IMR-90 (cell line): ENCODE measurements at regions not wholly inside any gene's neighbourhood (a gene's known extent, or its start where the extent isn't known, plus 50 kb on each side); places are given as distances from the start of the nearest gene placed in this dataset.

Source experiments
- ATAC-seq: fragments of 200-7000 bp; cut with Tn5 transposase; 2 replicates; pipeline ENCODE4 v1.9.1; 2020; ENCODE audit warnings: low read depth, mild to moderate bottlenecking, moderate library complexity
- BruUV-seq: library from RNA; stranded (reverse); fragments of 400-500 nt; replicated peaks from 2 replicates; lab custom pipeline; 2021; lab: Mats Ljungman, UMichigan
- CTCF ChIA-PET: fragments of 300-600 bp; formaldehyde crosslinking; extraction: SDS; loops from one replicate; lab custom pipeline; 2021; ENCODE audit warnings: antibody characterized with exemption; lab: Yijun Ruan, JAX
- POLR2A ChIA-PET: fragments of 300-600 bp; sonication (Branson Sonifier 250); formaldehyde crosslinking; loops from one replicate; lab custom pipeline; 2022; ENCODE audit warnings: antibody characterized with exemption; ENCODE audit not compliant: unreplicated experiment; lab: Charles Lee
- DNase-seq: peaks from one replicate; pipeline ENCODE4 v3.0.0; 2013
- H2AFZ ChIP-seq: replicated peaks from 2 replicates; pipeline ENCODE3; 2013; ENCODE audit warnings: low read length, mild to moderate bottlenecking; ENCODE audit not compliant: poor library complexity
- H2AK5ac ChIP-seq: 2 replicates; pipeline ENCODE4 v1.6.1; 2013; ENCODE audit warnings: low read depth, low read length, inconsistent platforms
- H2AK9ac ChIP-seq: replicated peaks from 2 replicates; pipeline ENCODE3; 2013; ENCODE audit warnings: mild to moderate bottlenecking, low read depth, low read length, moderate library complexity; ENCODE audit not compliant: poor library complexity
- H2BK120ac ChIP-seq: 2 replicates; pipeline ENCODE4 v1.6.1; 2013; ENCODE audit warnings: low read depth, low read length, inconsistent platforms
- H2BK15ac ChIP-seq: 3 replicates; pipeline ENCODE4 v1.6.1; 2013; ENCODE audit warnings: low read depth, low read length, inconsistent platforms
- H2BK20ac ChIP-seq: 2 replicates; pipeline ENCODE4 v1.6.1; 2013; ENCODE audit warnings: low read depth, mild to moderate bottlenecking, inconsistent platforms, low read length, moderate library complexity
- H2BK5ac ChIP-seq: 2 replicates; pipeline ENCODE4 v1.6.1; 2013; ENCODE audit warnings: mild to moderate bottlenecking, low read depth, low read length, inconsistent platforms; ENCODE audit not compliant: poor library complexity, severe bottlenecking
- H3K14ac ChIP-seq: replicated peaks from 2 replicates; pipeline ENCODE4 v1.6.1; 2013; ENCODE audit warnings: low read depth, low read length, inconsistent platforms
- H3K18ac ChIP-seq: 2 replicates; pipeline ENCODE4 v1.6.1; 2013; ENCODE audit warnings: low read depth, low read length, control low read depth
- H3K23ac ChIP-seq: 2 replicates; pipeline ENCODE4 v1.6.1; 2013; ENCODE audit warnings: low read depth, low read length, inconsistent platforms
- H3K27ac ChIP-seq: 2 replicates; pipeline ENCODE4 v1.5.1; 2013; ENCODE audit warnings: mild to moderate bottlenecking, control low read depth, low read length; ENCODE audit not compliant: insufficient read depth
- H3K27me3 ChIP-seq: 2 replicates; pipeline ENCODE4 v1.6.1; 2013; ENCODE audit warnings: low read length; ENCODE audit not compliant: control insufficient read depth, insufficient read depth
- H3K36me3 ChIP-seq: 2 replicates; pipeline ENCODE4 v1.6.1; 2013; ENCODE audit warnings: low read length, mixed read lengths; ENCODE audit not compliant: control insufficient read depth, insufficient read depth
- H3K4ac ChIP-seq: 2 replicates; pipeline ENCODE4 v1.6.1; 2013; ENCODE audit warnings: low read depth, low read length, inconsistent platforms
- H3K4me1 ChIP-seq: 2 replicates; pipeline ENCODE4 v1.6.1; 2013; ENCODE audit warnings: low read length, mixed read lengths; ENCODE audit not compliant: control insufficient read depth, insufficient read depth
- H3K4me2 ChIP-seq: 2 replicates; pipeline ENCODE4 v1.6.1; 2013; ENCODE audit warnings: low read depth, mild to moderate bottlenecking, control low read depth, low read length, moderate library complexity
- H3K4me3 ChIP-seq: 2 replicates; pipeline ENCODE4 v1.5.1; 2013; ENCODE audit warnings: low read depth, mild to moderate bottlenecking, control low read depth, low read length, moderate library complexity; ENCODE audit not compliant: insufficient read depth
- H3K56ac ChIP-seq: 2 replicates; pipeline ENCODE4 v1.6.1; 2013; ENCODE audit warnings: low read length, inconsistent platforms; ENCODE audit not compliant: insufficient read depth; ENCODE audit errors: extremely low read depth
- H3K79me1 ChIP-seq, 2 experiments: 2 replicates each; pipeline ENCODE4 v1.6.1; 2013; ENCODE audit warnings: low read length in 2 of 2, inconsistent platforms in 1 of 2, low read depth in 1 of 2
- H3K9ac ChIP-seq: 2 replicates; pipeline ENCODE4 v1.6.1; 2013; ENCODE audit warnings: low read depth, low read length, control low read depth
- H3K9me1 ChIP-seq: 2 replicates; pipeline ENCODE4 v1.6.1; 2013; ENCODE audit warnings: low read length, inconsistent platforms; ENCODE audit not compliant: insufficient read depth
- H3K9me3 ChIP-seq: 2 replicates; pipeline ENCODE4 v1.6.1; 2013; ENCODE audit warnings: low read length; ENCODE audit not compliant: control insufficient read depth, insufficient read depth
- H4K20me1 ChIP-seq: 2 replicates; pipeline ENCODE4 v1.6.1; 2013; ENCODE audit warnings: low read length, inconsistent platforms; ENCODE audit not compliant: insufficient read depth
- H4K5ac ChIP-seq: 2 replicates; pipeline ENCODE4 v1.6.1; 2013; ENCODE audit warnings: mild to moderate bottlenecking, low read depth, low read length, control low read depth
- H4K8ac ChIP-seq, 2 experiments: 2 replicates each; pipeline ENCODE4 v1.6.1; 2013; ENCODE audit warnings: low read depth in 2 of 2, low read length in 2 of 2, control low read depth in 1 of 2, inconsistent platforms in 1 of 2
- H4K91ac ChIP-seq: 2 replicates; pipeline ENCODE4 v1.6.1; 2013; ENCODE audit warnings: low read depth, low read length, inconsistent platforms; ENCODE audit not compliant: insufficient read depth
- BHLHE40 ChIP-seq: fragments of 150-350 bp; IDR thresholded peaks from 2 replicates; pipeline ENCODE4 v1.6.1; 2016; ENCODE audit warnings: mild to moderate bottlenecking, low read depth, low read length
- CEBPB ChIP-seq: IDR thresholded peaks from 2 replicates; pipeline ENCODE4 v1.6.1; 2012; ENCODE audit warnings: low read depth, low read length, improper control_type of control experiment
- CHD1 ChIP-seq: IDR thresholded peaks from 2 replicates; pipeline ENCODE4 v1.6.1; 2012; ENCODE audit warnings: low read depth, low read length, improper control_type of control experiment
- FOS ChIP-seq: fragments of 150-350 bp; IDR thresholded peaks from 2 replicates; pipeline ENCODE4 v1.6.1; 2016; ENCODE audit warnings: low read depth, low read length
- MAFK ChIP-seq: IDR thresholded peaks from 2 replicates; pipeline ENCODE4 v1.6.1; 2012; ENCODE audit warnings: low read depth, low read length, improper control_type of control experiment
- MAZ ChIP-seq: IDR thresholded peaks from 2 replicates; pipeline ENCODE4 v1.6.1; 2012; ENCODE audit warnings: low read depth, mild to moderate bottlenecking, low read length, improper control_type of control experiment, moderate library complexity, borderline replicate concordance
- MXI1 ChIP-seq: IDR thresholded peaks from 2 replicates; pipeline ENCODE4 v1.6.1; 2012; ENCODE audit warnings: low read depth, mild to moderate bottlenecking, low read length, moderate library complexity, borderline replicate concordance
- NFE2L2 ChIP-seq: fragments of 150-350 bp; IDR thresholded peaks from 2 replicates; pipeline ENCODE4 v1.6.1; 2016; ENCODE audit warnings: low read depth, mild to moderate bottlenecking, low read length
- POLR2A ChIP-seq: IDR thresholded peaks from 2 replicates; pipeline ENCODE4 v1.6.1; 2012; ENCODE audit warnings: mild to moderate bottlenecking, low read depth, low read length
- RAD21 ChIP-seq: IDR thresholded peaks from 2 replicates; pipeline ENCODE4 v1.6.1; 2012; ENCODE audit warnings: low read length, improper control_type of control experiment
- RCOR1 ChIP-seq: IDR thresholded peaks from 2 replicates; pipeline ENCODE4 v1.6.1; 2012; ENCODE audit warnings: mild to moderate bottlenecking, low read length, improper control_type of control experiment; ENCODE audit not compliant: insufficient replicate concordance
- RFX5 ChIP-seq: IDR thresholded peaks from 2 replicates; pipeline ENCODE4 v1.8.0; 2012; ENCODE audit warnings: low read depth, mild to moderate bottlenecking, low read length, moderate library complexity
- SMC3 ChIP-seq: fragments of 150-350 bp; IDR thresholded peaks from 2 replicates; pipeline ENCODE4 v1.6.1; 2016; ENCODE audit warnings: low read depth, mild to moderate bottlenecking, antibody characterized with exemption, low read length, moderate library complexity
- WGBS, 2 experiments: methylation state at CpG; one replicate each; pipeline versions ENCODE4 v1.1.5 to v1.1.7; 2013; ENCODE audit warnings: missing lambda C conversion rate in 2 of 2; ENCODE audit not compliant: insufficient read length in 1 of 2; ENCODE audit errors: extremely low coverage in 2 of 2; 5-methylcytosine and 5-hydroxymethylcytosine counted together
- dilution Hi-C: fragments of 300-500 bp; cut with HindIII; formaldehyde crosslinking; loops from one replicate; pipeline ENCODE4 v1.14.3; 2018; ENCODE audit warnings: low sequenced_read_pairs; ENCODE audit not compliant: unreplicated experiment
- in situ Hi-C: fragments of 300-500 bp; cut with MboI; formaldehyde crosslinking; loops from 3 replicates; pipeline ENCODE4 v1.14.3; 2019; ENCODE audit warnings: low sequenced_read_pairs, inconsistent platforms, mixed read lengths
- intact Hi-C: fragments of 100-400 bp; cut with micrococcal nuclease; formaldehyde crosslinking; loops from 2 replicates; pipeline ENCODE4 v1.10.0; 2022
- TF ChIP-seq, protein P1 (sequence below): fragments of 150-350 bp; IDR thresholded peaks from 2 replicates; pipeline ENCODE4 v1.6.1; 2017; ENCODE audit warnings: mild to moderate bottlenecking, antibody characterized with exemption, low read length, low read depth

DNA sequence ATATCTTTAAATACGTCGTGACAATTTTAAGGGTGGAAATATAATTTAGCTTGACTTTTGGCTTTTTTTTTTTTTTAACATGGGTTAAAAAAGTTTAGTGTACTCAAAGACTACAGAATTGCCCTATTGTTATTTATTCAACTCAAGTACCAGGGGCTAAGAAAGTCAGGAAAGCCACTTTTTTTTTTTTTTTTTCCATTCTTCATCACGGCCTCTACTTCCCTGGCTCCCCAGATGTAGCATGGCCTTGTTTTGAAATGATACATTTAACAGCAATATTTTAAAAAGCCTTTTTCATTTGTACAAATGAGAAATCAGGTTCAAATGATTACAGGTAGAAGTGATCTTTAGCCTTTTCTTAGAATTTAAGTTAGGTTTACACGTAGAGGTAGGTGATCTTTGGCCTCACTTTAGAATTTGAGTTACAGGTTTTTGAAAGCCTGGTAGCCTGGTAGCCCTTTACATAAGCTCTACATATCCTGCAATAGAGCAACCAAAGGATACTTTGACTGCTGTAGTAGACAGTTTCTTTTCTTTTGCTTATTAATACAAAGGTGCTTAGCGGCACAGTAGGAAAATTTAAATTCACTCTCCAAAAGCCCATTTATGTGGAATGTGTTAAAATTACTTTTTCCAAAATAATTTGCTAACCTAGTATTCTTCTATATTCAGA lies 160.5 kb upstream of the MMS22L start:
- dilution Hi-C loops = no loop called here
- no peaks in the 10 kb centered on the region for H3K9me1 ChIP-seq
- intact Hi-C loops = no loop called here
- H3K27me3 ChIP-seq = no peaks in the 10 kb centered on the region
- H2BK20ac ChIP-seq = no peak overlapping the region
- H4K20me1 ChIP-seq = no peaks in the 10 kb centered on the region
- CTCF ChIA-PET = interaction anchor here (0.6 to 1.1 kb wide), 4 partner anchors 13 to 1685 kb away, joined by 3 to 5 read pairs (median 4); no protein-coding TSS in a partner anchor
- H3K4me3 ChIP-seq = no peak overlapping the region
- ATAC-seq = no peak
- no peak overlapping the region for H2AK5ac ChIP-seq
- no peaks in the 10 kb centered on the region for H3K9me3 ChIP-seq
- no peak overlapping the region for H4K5ac ChIP-seq
- no peak overlapping the region for H3K23ac ChIP-seq
- H2AK9ac ChIP-seq = no peak overlapping the region
- H3K4ac ChIP-seq = no peak overlapping the region
- TF ChIP-seq RFX5 (no peak), CHD1 (no peak), MAFK (no peak), BHLHE40 (no peak), NFE2L2 (no peak), FOS (no peak), MAZ (no peak), MXI1 (no peak), RAD21 (no peak), RCOR1 (no peak), CEBPB (no peak), POLR2A (no peak), SMC3 (no peak)
- TF ChIP-seq, protein P1, sequence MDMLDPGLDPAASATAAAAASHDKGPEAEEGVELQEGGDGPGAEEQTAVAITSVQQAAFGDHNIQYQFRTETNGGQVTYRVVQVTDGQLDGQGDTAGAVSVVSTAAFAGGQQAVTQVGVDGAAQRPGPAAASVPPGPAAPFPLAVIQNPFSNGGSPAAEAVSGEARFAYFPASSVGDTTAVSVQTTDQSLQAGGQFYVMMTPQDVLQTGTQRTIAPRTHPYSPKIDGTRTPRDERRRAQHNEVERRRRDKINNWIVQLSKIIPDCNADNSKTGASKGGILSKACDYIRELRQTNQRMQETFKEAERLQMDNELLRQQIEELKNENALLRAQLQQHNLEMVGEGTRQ = no peak
- no CpG with 5 or more reads among the region's 5 CpGs for WGBS, 2 experiments
- H3K79me1 ChIP-seq = no peaks in the 10 kb centered on the region
- H2BK5ac ChIP-seq = no peak overlapping the region
- H2BK120ac ChIP-seq = no peak overlapping the region
- H2BK15ac ChIP-seq = no peak overlapping the region
- no peak overlapping the region for H2AFZ ChIP-seq
- POLR2A ChIA-PET = no interaction called here
- H3K36me3 ChIP-seq = no peaks in the 10 kb centered on the region
- BruUV-seq = no TSS peak
- no peak overlapping the region for H3K18ac ChIP-seq
- no peak overlapping the region for H3K56ac ChIP-seq
- no peak overlapping the region for H3K14ac ChIP-seq
- no peak for DNase-seq
- in situ Hi-C loops = no loop called here
- no peak overlapping the region for H4K91ac ChIP-seq
- no peak overlapping the region for H3K4me2 ChIP-seq
- H3K9ac ChIP-seq = no peak overlapping the region
- H3K4me1 ChIP-seq = no peaks in the 10 kb centered on the region
- no peak overlapping the region for H3K27ac ChIP-seq
- H4K8ac ChIP-seq = no peak overlapping the region
